T-helper 1 cell treated with Interleukin-12 subunit alpha and Interleukin-12 subunit beta and Interleukin-4 antibody, amounts not matched to agents 30 ng/mL and 1 ng/mL, for 36 hours (primary cell): ENCODE measurements at regions not wholly inside any gene's neighbourhood (a gene's known extent, or its start where the extent isn't known, plus 50 kb on each side); places are given as distances from the start of the nearest gene placed in this dataset.
"Not testable (repeated sequence)": the region's sequence is repeated elsewhere in the genome, so short reads cannot be mapped to it uniquely, and the experiment has no call there.

Source experiments
- intact Hi-C: fragments of 100-400 bp; cut with micrococcal nuclease; formaldehyde crosslinking; loops from one replicate; pipeline ENCODE4 v1.15.1; 2024

GRCh38 chr12:9449657-9450126 is 158.0 kb downstream of the KLRB1 start:
- intact Hi-C loops: loop anchor here (10.0 kb wide), 1 partner anchor 195 kb away; no protein-coding TSS in a partner anchor

GRCh38 chr12:9449181-9449580 is 158.5 kb downstream of the KLRB1 start:
- intact Hi-C loops: loop anchor here (10.0 kb wide), 1 partner anchor 196 kb away; no protein-coding TSS in a partner anchor

GRCh38 chr12:9448648-9449047 is 159.1 kb downstream of the KLRB1 start:
- intact Hi-C loops: loop anchor here (10.0 kb wide), 1 partner anchor 196 kb away; no protein-coding TSS in a partner anchor

- intact Hi-C loops: loop anchor here (10.0 kb wide), 1 partner anchor 197 kb away; no protein-coding TSS in a partner anchor
Observed at GRCh38 chr12:9447791-9448614, 159.7 kb downstream of the KLRB1 start.

- intact Hi-C loops: loop anchor here (10.0 kb wide), 1 partner anchor 198 kb away; no protein-coding TSS in a partner anchor
Observed at GRCh38 chr12:9446883-9447761, 160.6 kb downstream of the KLRB1 start.

GRCh38 chr12:9440428-9440827 is 167.3 kb downstream of the KLRB1 start:
- intact Hi-C loops: loop anchor here (10.0 kb wide), 1 partner anchor 204 kb away; no protein-coding TSS in a partner anchor

- intact Hi-C loops: not testable (repeated sequence)
Observed at GRCh38 chr12:9435682-9436081, 172.0 kb downstream of the KLRB1 start.

- intact Hi-C loops: not testable (repeated sequence)
Observed at GRCh38 chr12:9430385-9430784, 177.3 kb downstream of the KLRB1 start.

- intact Hi-C loops: not testable (repeated sequence)
Observed at GRCh38 chr12:9428856-9429255, 178.9 kb downstream of the KLRB1 start.

GRCh38 chr12:9425429-9425828 is 182.3 kb downstream of the KLRB1 start:
- intact Hi-C loops: not testable (repeated sequence)

GRCh38 chr12:9424175-9424740 is 183.5 kb downstream of the KLRB1 start:
- intact Hi-C loops: not testable (repeated sequence)

- intact Hi-C loops: not testable (repeated sequence)
Observed at GRCh38 chr12:9422689-9423088, 185.0 kb downstream of the KLRB1 start.

GRCh38 chr12:9421520-9422086 is 186.1 kb downstream of the KLRB1 start:
- intact Hi-C loops: not testable (repeated sequence)

GRCh38 chr12:9420817-9421519 is 186.7 kb downstream of the KLRB1 start:
- intact Hi-C loops: not testable (repeated sequence)

- intact Hi-C loops: not testable (repeated sequence)
Observed at GRCh38 chr12:9418669-9419041, 189.1 kb downstream of the KLRB1 start.

GRCh38 chr12:9417947-9418668 is 189.6 kb downstream of the KLRB1 start:
- intact Hi-C loops: not testable (repeated sequence)

- intact Hi-C loops: not testable (repeated sequence)
Observed at GRCh38 chr12:9417341-9417740, 190.4 kb downstream of the KLRB1 start.

- intact Hi-C loops: not testable (repeated sequence)
Observed at GRCh38 chr12:9416346-9416745, 191.4 kb downstream of the KLRB1 start.

GRCh38 chr12:9415898-9416297 is 191.8 kb downstream of the KLRB1 start:
- intact Hi-C loops: not testable (repeated sequence)

GRCh38 chr12:9413862-9414261 is 193.9 kb downstream of the KLRB1 start:
- intact Hi-C loops: loop anchor here (5.0 kb wide), 1 partner anchor 97 kb away; no protein-coding TSS in a partner anchor
